ENCODE measurements at regions not wholly inside any gene's neighbourhood (a gene's known extent, or its start where the extent isn't known, plus 50 kb on each side); places are given as distances from the start of the nearest gene placed in this dataset.

DNA sequence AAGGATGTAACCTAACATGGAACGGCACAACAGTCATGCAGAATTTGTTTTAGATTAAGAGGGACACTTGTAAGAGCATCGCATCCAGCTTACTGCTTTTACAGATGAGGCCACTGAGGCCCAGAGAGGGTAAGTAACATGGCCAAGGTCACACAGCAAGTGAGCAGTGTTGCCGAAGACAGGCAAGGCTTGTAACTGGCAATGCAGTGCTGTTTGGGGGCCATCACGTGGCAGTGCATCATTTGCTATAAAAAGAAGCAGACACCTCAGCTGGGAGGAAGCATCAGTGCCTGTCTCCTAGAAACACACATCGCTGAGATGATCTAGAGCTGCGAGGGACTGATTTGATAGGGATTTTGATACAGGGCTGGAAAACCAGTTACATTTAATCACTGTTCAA lies 108.2 kb upstream of the PROK2 start:
- no TSS peak for BruUV-seq (replicated peaks)
- Histone ChIP-seq H3K27ac (no peak overlapping the region), H3K36me3 (ENCODE audit: low read depth) (no peaks in the 10 kb centered on the region), H3K4me2 (no peak overlapping the region), H3K9me3 (ENCODE audit: insufficient read depth, low read depth) (no peaks in the 10 kb centered on the region), H3K27me3 (ENCODE audit: insufficient read depth, low read depth) (peaks cover 9% of the 10 kb centered on the region; the same call in 1 of the 2 replicates), H3K4me1 (replicated peaks; ENCODE audit: insufficient read depth) (no peaks in the 10 kb centered on the region), H3K79me2 (ENCODE audit: low read depth) (no peaks in the 10 kb centered on the region), H2AFZ (no peak overlapping the region), H4K20me1 (ENCODE audit: insufficient read depth) (no peaks in the 10 kb centered on the region), H3K4me3 (no peak overlapping the region), H3K9me2 (ENCODE audit: insufficient read depth) (no peaks in the 10 kb centered on the region), H3F3A (ENCODE audit: insufficient read depth, low read depth) (no peaks in the 10 kb centered on the region)
- ChIA-PET POLR2A (ENCODE audit: unreplicated experiment) (no interaction called here), CTCF (no interaction called here)
- intact Hi-C loops (cut with micrococcal nuclease; ENCODE audit: unreplicated experiment) = no loop called here
- DNase-seq = no peak
- TF ChIP-seq EZH2 (IDR thresholded peaks at IDR 0.05; ENCODE audit: low read depth) (no peak), CTCF (conservative IDR thresholded peaks at IDR 0.05) (no peak)

- no peaks in the 10 kb centered on the region for H3K9me3 ChIP-seq (ENCODE audit: insufficient read depth, low read depth)
- DNase-seq = no peak
- BruUV-seq (replicated peaks) = no TSS peak
- ChIA-PET POLR2A (ENCODE audit: unreplicated experiment) (no interaction called here), CTCF (no interaction called here)
- peaks cover 19% of the 10 kb centered on the region; the same call in 1 of the 2 replicates for H3K27me3 ChIP-seq (ENCODE audit: insufficient read depth, low read depth)
- H3K4me3 ChIP-seq = no peak overlapping the region
- H3K9me2 ChIP-seq (ENCODE audit: insufficient read depth) = no peaks in the 10 kb centered on the region
- H3F3A ChIP-seq (ENCODE audit: insufficient read depth, low read depth) = no peaks in the 10 kb centered on the region
- H3K27ac ChIP-seq = no peak overlapping the region
- no peak overlapping the region for H3K4me2 ChIP-seq
- intact Hi-C loops (cut with micrococcal nuclease; ENCODE audit: unreplicated experiment) = no loop called here
- TF ChIP-seq EZH2 (IDR thresholded peaks at IDR 0.05; ENCODE audit: low read depth) = no peak
- no peak for TF ChIP-seq CTCF (conservative IDR thresholded peaks at IDR 0.05)
- H3K4me1 ChIP-seq (replicated peaks; ENCODE audit: insufficient read depth) = no peaks in the 10 kb centered on the region
- H2AFZ ChIP-seq = no peak overlapping the region
- no peaks in the 10 kb centered on the region for H3K79me2 ChIP-seq (ENCODE audit: low read depth)
- no peaks in the 10 kb centered on the region for H4K20me1 ChIP-seq (ENCODE audit: insufficient read depth)
- H3K36me3 ChIP-seq (ENCODE audit: low read depth) = no peaks in the 10 kb centered on the region
Measured at GRCh38 chr3:71891483-71891882, 106.5 kb upstream of the PROK2 start.

DNA sequence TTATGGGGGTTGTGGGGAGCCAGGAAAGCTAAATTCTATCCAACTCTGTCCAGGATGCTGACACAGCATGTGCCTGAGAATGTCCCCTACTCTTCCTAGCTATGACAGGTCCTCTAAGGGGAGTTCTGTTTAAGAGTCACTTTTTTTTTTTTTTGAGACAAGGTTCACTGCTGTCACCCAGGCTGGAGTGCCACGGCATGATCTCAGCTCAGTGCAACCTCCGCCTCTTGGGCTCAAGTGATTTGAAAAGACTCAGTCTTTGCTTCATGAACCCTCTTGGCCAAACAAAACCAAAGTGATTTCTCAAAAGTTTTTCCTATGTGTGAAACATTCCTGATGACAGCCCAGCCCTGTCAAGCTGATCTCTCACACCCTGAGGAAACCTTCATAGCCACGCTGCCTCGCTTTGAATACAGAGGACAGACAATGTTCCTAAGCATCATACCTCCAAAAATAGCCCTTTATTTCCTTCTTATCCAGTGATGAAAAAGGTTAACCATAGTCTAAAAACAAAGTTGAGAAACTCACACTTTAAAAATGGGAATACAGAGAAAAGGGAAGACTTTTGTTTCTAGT lies 105.5 kb upstream of the PROK2 start:
- intact Hi-C loops (cut with micrococcal nuclease; ENCODE audit: unreplicated experiment) = no loop called here
- no peaks in the 10 kb centered on the region for H3K9me3 ChIP-seq (ENCODE audit: insufficient read depth, low read depth)
- DNase-seq = no peak
- peaks cover 23% of the 10 kb centered on the region; the same call in 1 of the 2 replicates for H3K27me3 ChIP-seq (ENCODE audit: insufficient read depth, low read depth)
- CTCF ChIA-PET = no interaction called here
- no peaks in the 10 kb centered on the region for H3K36me3 ChIP-seq (ENCODE audit: low read depth)
- H3K79me2 ChIP-seq (ENCODE audit: low read depth) = no peaks in the 10 kb centered on the region
- H3K9me2 ChIP-seq (ENCODE audit: insufficient read depth) = no peaks in the 10 kb centered on the region
- no peak overlapping the region for H3K4me3 ChIP-seq
- no peak overlapping the region for H3K4me2 ChIP-seq
- no peaks in the 10 kb centered on the region for H3F3A ChIP-seq (ENCODE audit: insufficient read depth, low read depth)
- H4K20me1 ChIP-seq (ENCODE audit: insufficient read depth) = no peaks in the 10 kb centered on the region
- no peak overlapping the region for H3K27ac ChIP-seq
- TF ChIP-seq EZH2 (IDR thresholded peaks at IDR 0.05; ENCODE audit: low read depth) = no peak
- TF ChIP-seq CTCF (conservative IDR thresholded peaks at IDR 0.05) = no peak
- no peak overlapping the region for H2AFZ ChIP-seq
- BruUV-seq (replicated peaks) = no TSS peak
- POLR2A ChIA-PET (ENCODE audit: unreplicated experiment) = no interaction called here
- no peaks in the 10 kb centered on the region for H3K4me1 ChIP-seq (replicated peaks; ENCODE audit: insufficient read depth)
